Sigmoid colon (tissue), 3 donors: ENCODE measurements at regions not wholly inside any gene's neighbourhood (a gene's known extent, or its start where the extent isn't known, plus 50 kb on each side); places are given as distances from the start of the nearest gene placed in this dataset.

Experiments used
- CTCF ChIP-seq, 4 experiments: fragments of 450-650 bp in 3 of 4; fragments of 200-600 bp in 1 of 4; IDR thresholded peaks; one replicate each; pipeline ENCODE4 v1.5.1; 2016 to 2019; ENCODE audit warnings: antibody characterized with exemption in 4 of 4, mild to moderate bottlenecking in 3 of 4, moderate library complexity in 2 of 4
- POLR2A ChIP-seq, 2 donors: fragments of 450-650 bp; IDR thresholded peaks; one replicate each; pipeline ENCODE4 v1.6.1; 2016; ENCODE audit warnings: antibody characterized with exemption in 2 of 2, mild to moderate bottlenecking in 2 of 2, moderate library complexity in 2 of 2

GRCh38 chr4:96969455-96969854 is 1129.6 kb downstream of the PDHA2 start:
- no peak for TF ChIP-seq CTCF (IDR thresholded peaks at IDR 0.05)
- TF ChIP-seq POLR2A (IDR thresholded peaks at IDR 0.05): no peak
